ENCODE measurements at regions not wholly inside any gene's neighbourhood (a gene's known extent, or its start where the extent isn't known, plus 50 kb on each side); places are given as distances from the start of the nearest gene placed in this dataset.

GRCh38 chr11:42075180-42075579, 615.7 kb upstream of the LRRC4C start:
- no peaks in the 10 kb centered on the region for H3K4me1 Mint-ChIP-seq (ENCODE audit: low read depth in 2 of 2)
- peaks cover 4% of the 10 kb centered on the region for H3K9me3 Mint-ChIP-seq
- H3K4me3 Mint-ChIP-seq = no peak overlapping the region
- ATAC-seq = no peak
- no peaks in the 10 kb centered on the region for H3K36me3 Mint-ChIP-seq
- H3K27me3 Mint-ChIP-seq = no peaks in the 10 kb centered on the region
- DNase-seq (ENCODE audit: low spot score) = no peak
- H3K27ac Mint-ChIP-seq = no peak overlapping the region

- Mint-ChIP-seq H3K4me1 (ENCODE audit: low read depth in 2 of 2) (no peaks in the 10 kb centered on the region), H3K27me3 (no peaks in the 10 kb centered on the region), H3K9me3 (peaks cover 7% of the 10 kb centered on the region), H3K36me3 (no peaks in the 10 kb centered on the region), H3K27ac (no peak overlapping the region), H3K4me3 (no peak overlapping the region)
- DNase-seq (ENCODE audit: low spot score) (no peak), ATAC-seq (no peak)
Observed at GRCh38 chr11:42077794-42078193, 618.3 kb upstream of the LRRC4C start.

GRCh38 chr11:42085736-42086135, 626.3 kb upstream of the LRRC4C start:
- Mint-ChIP-seq H3K4me3 (no peak overlapping the region), H3K27ac (no peak overlapping the region), H3K4me1 (ENCODE audit: low read depth in 2 of 2) (no peaks in the 10 kb centered on the region), H3K9me3 (peaks cover 19% of the 10 kb centered on the region), H3K36me3 (no peaks in the 10 kb centered on the region), H3K27me3 (no peaks in the 10 kb centered on the region)
- no peak for DNase-seq (ENCODE audit: low spot score)
- ATAC-seq = no peak

GRCh38 chr11:42093541-42093940, 634.1 kb upstream of the LRRC4C start:
- no peaks in the 10 kb centered on the region for H3K36me3 Mint-ChIP-seq
- H3K4me1 Mint-ChIP-seq (ENCODE audit: low read depth in 2 of 2) = no peaks in the 10 kb centered on the region
- H3K9me3 Mint-ChIP-seq = peaks cover 22% of the 10 kb centered on the region
- no peak overlapping the region for H3K27ac Mint-ChIP-seq
- DNase-seq (ENCODE audit: low spot score) (no peak), ATAC-seq (no peak)
- no peak overlapping the region for H3K4me3 Mint-ChIP-seq
- H3K27me3 Mint-ChIP-seq = no peaks in the 10 kb centered on the region

GRCh38 chr11:42098075-42098474, 638.6 kb upstream of the LRRC4C start:
- Mint-ChIP-seq H3K27ac (no peak overlapping the region), H3K9me3 (peaks cover 20% of the 10 kb centered on the region), H3K4me3 (no peak overlapping the region), H3K27me3 (no peaks in the 10 kb centered on the region), H3K36me3 (no peaks in the 10 kb centered on the region), H3K4me1 (ENCODE audit: low read depth in 2 of 2) (no peaks in the 10 kb centered on the region)
- DNase-seq (ENCODE audit: low spot score) (no peak), ATAC-seq (no peak)

- DNase-seq (ENCODE audit: low spot score) (no peak), ATAC-seq (no peak)
- no peaks in the 10 kb centered on the region for H3K4me1 Mint-ChIP-seq (ENCODE audit: low read depth in 2 of 2)
- peaks cover 5% of the 10 kb centered on the region for H3K36me3 Mint-ChIP-seq
- H3K27ac Mint-ChIP-seq = no peak overlapping the region
- H3K27me3 Mint-ChIP-seq = no peaks in the 10 kb centered on the region
- no peak overlapping the region for H3K4me3 Mint-ChIP-seq
- H3K9me3 Mint-ChIP-seq = peaks cover 35% of the 10 kb centered on the region
Observed at GRCh38 chr11:42112866-42113265, 653.4 kb upstream of the LRRC4C start.

GRCh38 chr11:42114927-42115326, 655.5 kb upstream of the LRRC4C start:
- H3K9me3 Mint-ChIP-seq = peaks cover 39% of the 10 kb centered on the region
- no peak overlapping the region for H3K4me3 Mint-ChIP-seq
- ATAC-seq (no peak), DNase-seq (ENCODE audit: low spot score) (no peak)
- no peaks in the 10 kb centered on the region for H3K27me3 Mint-ChIP-seq
- no peaks in the 10 kb centered on the region for H3K4me1 Mint-ChIP-seq (ENCODE audit: low read depth in 2 of 2)
- H3K27ac Mint-ChIP-seq = no peak overlapping the region
- H3K36me3 Mint-ChIP-seq = no peaks in the 10 kb centered on the region

- no peak overlapping the region for H3K27ac Mint-ChIP-seq
- H3K36me3 Mint-ChIP-seq = peaks cover 5% of the 10 kb centered on the region
- H3K4me1 Mint-ChIP-seq (ENCODE audit: low read depth in 2 of 2) = no peaks in the 10 kb centered on the region
- H3K4me3 Mint-ChIP-seq = no peak overlapping the region
- peaks cover 12% of the 10 kb centered on the region for H3K9me3 Mint-ChIP-seq
- ATAC-seq (no peak), DNase-seq (ENCODE audit: low spot score) (no peak)
- no peaks in the 10 kb centered on the region for H3K27me3 Mint-ChIP-seq
Observed at GRCh38 chr11:42138454-42138853, 679.0 kb upstream of the LRRC4C start.

GRCh38 chr11:42145311-42145710, 685.9 kb upstream of the LRRC4C start:
- peaks cover 22% of the 10 kb centered on the region for H3K9me3 Mint-ChIP-seq

GRCh38 chr11:42161886-42162285, 702.4 kb upstream of the LRRC4C start:
- Mint-ChIP-seq H3K27me3 (no peaks in the 10 kb centered on the region), H3K4me1 (ENCODE audit: low read depth in 2 of 2) (no peaks in the 10 kb centered on the region), H3K4me3 (no peak overlapping the region), H3K36me3 (no peaks in the 10 kb centered on the region), H3K9me3 (peaks cover 12% of the 10 kb centered on the region), H3K27ac (no peak overlapping the region)
- DNase-seq (ENCODE audit: low spot score) (no peak), ATAC-seq (no peak)

More at GRCh38 chr11:42145311-42145710, 685.9 kb upstream of the LRRC4C start:
- no peak overlapping the region for H3K4me3 Mint-ChIP-seq
- no peaks in the 10 kb centered on the region for H3K4me1 Mint-ChIP-seq (ENCODE audit: low read depth in 2 of 2)
- ATAC-seq = no peak
- H3K27me3 Mint-ChIP-seq = no peaks in the 10 kb centered on the region
- peaks cover 7% of the 10 kb centered on the region for H3K36me3 Mint-ChIP-seq
- no peak for DNase-seq (ENCODE audit: low spot score)
- no peak overlapping the region for H3K27ac Mint-ChIP-seq

- H3K27me3 Mint-ChIP-seq = no peaks in the 10 kb centered on the region
- H3K4me3 Mint-ChIP-seq = no peak overlapping the region
- ATAC-seq (no peak), DNase-seq (ENCODE audit: low spot score) (no peak)
- H3K4me1 Mint-ChIP-seq (ENCODE audit: low read depth in 2 of 2) = no peaks in the 10 kb centered on the region
- peaks cover 12% of the 10 kb centered on the region for H3K9me3 Mint-ChIP-seq
- no peaks in the 10 kb centered on the region for H3K36me3 Mint-ChIP-seq
- no peak overlapping the region for H3K27ac Mint-ChIP-seq
Observed at GRCh38 chr11:42169191-42169590, 709.7 kb upstream of the LRRC4C start.

- no peaks in the 10 kb centered on the region for H3K4me1 Mint-ChIP-seq (ENCODE audit: low read depth in 2 of 2)
- peaks cover 19% of the 10 kb centered on the region for H3K9me3 Mint-ChIP-seq
- no peak for DNase-seq (ENCODE audit: low spot score)
- no peak overlapping the region for H3K4me3 Mint-ChIP-seq
- H3K36me3 Mint-ChIP-seq = peaks cover 8% of the 10 kb centered on the region
- no peak for ATAC-seq
- H3K27ac Mint-ChIP-seq = no peak overlapping the region
- H3K27me3 Mint-ChIP-seq = no peaks in the 10 kb centered on the region
Observed at GRCh38 chr11:42170601-42171000, 711.1 kb upstream of the LRRC4C start.

- Mint-ChIP-seq H3K4me1 (ENCODE audit: low read depth in 2 of 2) (no peaks in the 10 kb centered on the region), H3K4me3 (no peak overlapping the region), H3K9me3 (peaks cover 20% of the 10 kb centered on the region), H3K36me3 (peaks cover 8% of the 10 kb centered on the region), H3K27ac (no peak overlapping the region), H3K27me3 (no peaks in the 10 kb centered on the region)
- ATAC-seq (no peak), DNase-seq (ENCODE audit: low spot score) (no peak)
Observed at GRCh38 chr11:42171046-42171445, 711.6 kb upstream of the LRRC4C start.

- H3K4me1 Mint-ChIP-seq (ENCODE audit: low read depth in 2 of 2) = no peaks in the 10 kb centered on the region
- ATAC-seq (no peak), DNase-seq (ENCODE audit: low spot score) (no peak)
- H3K36me3 Mint-ChIP-seq = peaks cover 8% of the 10 kb centered on the region
- no peak overlapping the region for H3K4me3 Mint-ChIP-seq
- H3K27me3 Mint-ChIP-seq = no peaks in the 10 kb centered on the region
- peaks cover 26% of the 10 kb centered on the region for H3K9me3 Mint-ChIP-seq
- no peak overlapping the region for H3K27ac Mint-ChIP-seq
Observed at GRCh38 chr11:42172441-42172840, 713.0 kb upstream of the LRRC4C start.

GRCh38 chr11:42175203-42175602, 715.8 kb upstream of the LRRC4C start:
- Mint-ChIP-seq H3K9me3 (peaks cover 23% of the 10 kb centered on the region), H3K4me3 (no peak overlapping the region), H3K27me3 (no peaks in the 10 kb centered on the region), H3K36me3 (peaks cover 8% of the 10 kb centered on the region), H3K27ac (no peak overlapping the region), H3K4me1 (ENCODE audit: low read depth in 2 of 2) (no peaks in the 10 kb centered on the region)
- ATAC-seq = no peak
- no peak for DNase-seq (ENCODE audit: low spot score)

Data from natural killer cell treated with Interleukin-12 subunit alpha and Interleukin-12 subunit beta and Interleukin-15 and Interleukin-18, amount 100 ng/mL, for 72 hours (primary cell).